Cardiac muscle cell (in vitro differentiated cells and primary cell): ENCODE measurements at regions not wholly inside any gene's neighbourhood (a gene's known extent, or its start where the extent isn't known, plus 50 kb on each side); places are given as distances from the start of the nearest gene placed in this dataset.

Source experiments
- DNase-seq, 2 donors: peaks; one replicate each; pipeline versions ENCODE4 v3.0.0 to v3.0.0-alpha.2; 2010 to 2017; ENCODE audit warnings: low read depth in 1 of 2, low spot score in 1 of 2
- H3K27ac ChIP-seq: fragments of 200-600 bp; sonication (generic); 2 replicates; pipeline ENCODE4 v1.5.1; 2016
- H3K27me3 ChIP-seq: fragments of 200-600 bp; sonication (generic); 2 replicates; pipeline ENCODE4 v1.6.0; 2016; ENCODE audit warnings: control low read depth
- H3K36me3 ChIP-seq: fragments of 200-600 bp; sonication (generic); 2 replicates; pipeline ENCODE4 v1.5.1; 2016; ENCODE audit warnings: control low read depth
- H3K4me1 ChIP-seq: fragments of 200-600 bp; sonication (generic); 2 replicates; pipeline ENCODE4 v1.8.1; 2017; ENCODE audit warnings: low read depth, mild to moderate bottlenecking, mixed run types
- H3K4me3 ChIP-seq: fragments of 200-600 bp; sonication (generic); 2 replicates; pipeline ENCODE4 v1.5.1; 2016; ENCODE audit warnings: mild to moderate bottlenecking
- H3K9me3 ChIP-seq: fragments of 200-600 bp; sonication (generic); 2 replicates; pipeline ENCODE4 v1.5.1; 2017; ENCODE audit warnings: low read depth, mild to moderate bottlenecking, control low read depth
- CTCF ChIP-seq: IDR thresholded peaks from 2 replicates; pipeline ENCODE4 v1.5.1; 2012; ENCODE audit warnings: low read depth, mild to moderate bottlenecking, low read length

GRCh38 chr4:19286924-19287323 lies 964.8 kb upstream of the SLIT2 start:
- no peak for TF ChIP-seq CTCF
- Histone ChIP-seq H3K36me3 (no peaks in the 10 kb centered on the region), H3K4me3 (no peak overlapping the region), H3K9me3 (no peaks in the 10 kb centered on the region), H3K27me3 (no peaks in the 10 kb centered on the region), H3K27ac (no peak overlapping the region), H3K4me1 (no peaks in the 10 kb centered on the region)
- DNase-seq, result no peak

GRCh38 chr4:19285146-19285545 lies 966.6 kb upstream of the SLIT2 start:
- Histone ChIP-seq H3K36me3 (no peaks in the 10 kb centered on the region), H3K9me3 (no peaks in the 10 kb centered on the region), H3K27ac (no peak overlapping the region), H3K4me3 (no peak overlapping the region), H3K4me1 (no peaks in the 10 kb centered on the region), H3K27me3 (no peaks in the 10 kb centered on the region)
- TF ChIP-seq CTCF, result no peak
- DNase-seq, result no peak

GRCh38 chr4:19278665-19279064 lies 973.0 kb upstream of the SLIT2 start:
- no peak for DNase-seq
- no peak for TF ChIP-seq CTCF
- Histone ChIP-seq H3K27me3 (no peaks in the 10 kb centered on the region), H3K27ac (no peak overlapping the region), H3K36me3 (no peaks in the 10 kb centered on the region), H3K4me1 (no peaks in the 10 kb centered on the region), H3K9me3 (no peaks in the 10 kb centered on the region), H3K4me3 (no peak overlapping the region)

GRCh38 chr4:19266566-19266965 lies 985.1 kb upstream of the SLIT2 start:
- no peak overlapping the region for H3K27ac ChIP-seq
- no peak overlapping the region for H3K4me3 ChIP-seq
- no peaks in the 10 kb centered on the region for H3K9me3 ChIP-seq
- no peaks in the 10 kb centered on the region for H3K36me3 ChIP-seq
- no peaks in the 10 kb centered on the region for H3K4me1 ChIP-seq
- TF ChIP-seq CTCF, result no peak
- peak in 1 of 2 donors; percentile 2 for DNase-seq
- no peaks in the 10 kb centered on the region for H3K27me3 ChIP-seq

GRCh38 chr4:19262467-19262866 lies 989.2 kb upstream of the SLIT2 start:
- DNase-seq, result peak in 1 of 2 donors; percentile 64
- Histone ChIP-seq H3K27me3 (no peaks in the 10 kb centered on the region), H3K36me3 (no peaks in the 10 kb centered on the region), H3K9me3 (no peaks in the 10 kb centered on the region), H3K4me1 (peaks cover 4% of the 10 kb centered on the region), H3K27ac (no peak overlapping the region), H3K4me3 (no peak overlapping the region)
- no peak for TF ChIP-seq CTCF

GRCh38 chr4:19260346-19260745 lies 991.4 kb upstream of the SLIT2 start:
- peaks cover 4% of the 10 kb centered on the region for H3K4me1 ChIP-seq
- no peak overlapping the region for H3K27ac ChIP-seq
- DNase-seq, result peak in 1 of 2 donors; percentile 3
- no peaks in the 10 kb centered on the region for H3K9me3 ChIP-seq
- no peak overlapping the region for H3K4me3 ChIP-seq
- no peak for TF ChIP-seq CTCF
- no peaks in the 10 kb centered on the region for H3K27me3 ChIP-seq
- H3K36me3 ChIP-seq, result no peaks in the 10 kb centered on the region
